T-helper 1 cell (primary cell): ENCODE measurements at regions not wholly inside any gene's neighbourhood (a gene's known extent, or its start where the extent isn't known, plus 50 kb on each side); places are given as distances from the start of the nearest gene placed in this dataset.

ENCODE experiments used
- DNase-seq, 5 donors: peaks; one replicate each; pipeline ENCODE4 v3.0.0-alpha.2; 2012 to 2020

- DNase-seq: no peak
Observed at GRCh38 chr15:93517176-93517575, 428.2 kb upstream of the RGMA start.

- DNase-seq: no peak
Observed at GRCh38 chr15:93515256-93516051, 426.4 kb upstream of the RGMA start.

- DNase-seq: no peak
Observed at GRCh38 chr15:93506646-93507045, 417.6 kb upstream of the RGMA start.

- DNase-seq: no peak
Observed at GRCh38 chr15:93505506-93505905, 416.5 kb upstream of the RGMA start.

GRCh38 chr15:93501946-93502345 is 412.9 kb upstream of the RGMA start:
- no peak for DNase-seq

- DNase-seq: no peak
Observed at GRCh38 chr15:93500155-93500554, 411.1 kb upstream of the RGMA start.

- DNase-seq: no peak
Observed at GRCh38 chr15:93497291-93497690, 408.3 kb upstream of the RGMA start.

- no peak for DNase-seq
Observed at GRCh38 chr15:93496888-93497287, 407.9 kb upstream of the RGMA start.

- DNase-seq: no peak
Observed at GRCh38 chr15:93495799-93496637, 407.0 kb upstream of the RGMA start.

GRCh38 chr15:93493172-93493571 is 404.2 kb upstream of the RGMA start:
- DNase-seq: no peak

- DNase-seq: no peak
Observed at GRCh38 chr15:93491291-93491690, 402.3 kb upstream of the RGMA start.

- DNase-seq: no peak
Observed at GRCh38 chr15:93488296-93488713, 399.3 kb upstream of the RGMA start.

- no peak for DNase-seq
Observed at GRCh38 chr15:93486407-93487117, 397.6 kb upstream of the RGMA start.

- no peak for DNase-seq
Observed at GRCh38 chr15:93485438-93486327, 396.7 kb upstream of the RGMA start.

- no peak for DNase-seq
Observed at GRCh38 chr15:93483923-93484322, 394.9 kb upstream of the RGMA start.

- no peak for DNase-seq
Observed at GRCh38 chr15:93482731-93483130, 393.7 kb upstream of the RGMA start.

- no peak for DNase-seq
Observed at GRCh38 chr15:93479715-93480114, 390.7 kb upstream of the RGMA start.

GRCh38 chr15:93478947-93479346 is 389.9 kb upstream of the RGMA start:
- DNase-seq: no peak

- DNase-seq: no peak
Observed at GRCh38 chr15:93477721-93478120, 388.7 kb upstream of the RGMA start.

- DNase-seq: no peak
Observed at GRCh38 chr15:93477188-93477587, 388.2 kb upstream of the RGMA start.

- no peak for DNase-seq
Observed at GRCh38 chr15:93476491-93477177, 387.6 kb upstream of the RGMA start.

- DNase-seq: no peak
Observed at GRCh38 chr15:93474728-93475127, 385.7 kb upstream of the RGMA start.
